Activated CD4-positive, alpha-beta T cell treated with anti-CD3 and anti-CD28 coated beads, Interleukin-2, Interleukin-6, amounts not matched to agents 100 ng/mL and 50 ng/mL, durations not matched to agents 16 hours and 8 hours (primary cell): ENCODE measurements at regions not wholly inside any gene's neighbourhood (a gene's known extent, or its start where the extent isn't known, plus 50 kb on each side); places are given as distances from the start of the nearest gene placed in this dataset.
"Not testable (repeated sequence)": the region's sequence is repeated elsewhere in the genome, so short reads cannot be mapped to it uniquely, and the experiment has no call there.

Experiments used
- DNase-seq: peaks from one replicate; pipeline ENCODE4 v3.0.0-alpha.2; 2020

DNA sequence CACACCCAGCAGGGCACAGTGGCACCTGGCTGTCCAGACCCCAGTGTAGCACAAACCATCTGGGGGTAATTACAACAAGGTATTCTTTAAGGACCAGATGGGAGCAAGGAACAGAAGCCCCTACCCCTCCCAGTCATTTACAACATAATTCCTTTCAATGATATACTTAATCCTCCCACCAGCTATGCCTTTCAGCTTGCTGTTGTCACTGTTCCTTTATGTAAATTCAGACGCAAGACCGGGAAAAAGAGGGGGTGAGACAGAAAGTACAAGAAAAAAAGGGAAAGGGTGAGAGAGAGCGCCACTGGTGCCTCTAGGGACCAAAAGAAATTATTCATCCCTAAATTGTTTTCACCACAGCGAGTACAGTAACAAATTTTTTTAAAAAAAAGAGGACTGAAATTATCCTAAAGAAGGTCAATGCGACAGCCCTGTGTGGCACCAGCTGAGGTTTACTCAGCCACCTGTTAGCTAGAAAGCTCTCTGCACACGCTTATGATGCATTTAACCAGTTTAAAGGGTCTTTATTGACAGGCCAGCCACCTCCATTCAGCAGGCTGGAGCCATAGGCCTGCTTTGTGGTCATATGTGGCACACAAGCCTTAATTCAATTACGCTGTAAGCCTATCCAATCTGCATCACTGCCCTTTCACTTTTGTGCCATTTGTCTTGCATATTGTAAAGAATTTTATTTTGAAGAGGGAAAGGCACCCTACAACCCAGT is 210.2 kb upstream of the ISL1 start:
- DNase-seq: no peak

DNA sequence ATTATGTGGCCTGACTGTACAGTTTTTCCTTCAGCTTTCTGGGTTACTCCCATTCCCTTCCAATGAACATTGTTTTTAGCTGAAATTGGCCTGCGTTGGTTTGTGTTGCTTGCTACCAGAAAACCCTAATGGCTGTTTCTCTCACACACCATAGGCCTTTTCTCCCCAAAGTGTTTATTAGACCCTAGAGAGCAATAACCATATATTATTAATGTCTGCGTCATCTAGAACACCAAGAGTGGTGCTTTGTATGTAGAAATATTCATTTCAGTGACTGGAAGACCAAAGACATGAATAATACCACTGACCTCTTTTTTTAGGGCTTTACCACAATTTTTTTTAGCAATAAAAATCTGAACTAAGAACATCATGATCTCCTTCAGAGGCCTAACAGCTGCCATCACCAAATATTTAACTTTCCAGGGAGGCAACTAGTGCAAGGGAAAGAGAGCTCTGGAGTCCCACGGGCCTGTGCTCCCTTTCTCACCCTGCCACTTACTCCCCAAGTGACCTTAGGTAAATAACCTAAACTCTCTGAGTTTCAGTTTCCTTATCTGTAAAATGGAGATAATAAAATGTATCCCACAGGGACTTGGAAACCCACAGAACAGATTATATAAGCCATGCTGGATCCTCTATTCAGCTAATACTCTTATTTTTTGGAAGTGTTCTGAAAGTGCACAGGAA is 201.9 kb upstream of the ISL1 start:
- DNase-seq: no peak

DNA sequence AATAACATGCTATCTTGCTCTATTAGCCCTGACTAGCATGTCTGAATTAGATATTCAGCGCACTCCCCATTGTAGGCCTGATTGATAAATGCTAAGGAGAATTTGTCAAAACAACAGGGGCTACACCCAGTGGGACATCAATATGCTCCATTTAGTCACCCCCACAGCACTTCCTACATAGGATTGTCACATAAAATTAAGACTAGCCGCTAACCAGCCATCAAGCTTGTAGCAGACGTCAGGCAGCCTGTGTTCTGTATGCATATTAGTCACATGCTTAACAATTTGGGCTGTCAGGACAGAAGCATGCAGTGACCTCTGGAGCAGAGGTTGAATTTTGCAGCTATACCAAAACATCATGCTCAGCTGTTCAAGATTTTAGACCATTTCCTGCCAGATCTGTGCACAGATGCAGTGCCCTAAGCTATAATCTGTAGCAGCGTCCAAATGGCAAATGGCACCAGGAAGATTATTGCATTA is 197.4 kb upstream of the ISL1 start:
- no peak for DNase-seq

DNA sequence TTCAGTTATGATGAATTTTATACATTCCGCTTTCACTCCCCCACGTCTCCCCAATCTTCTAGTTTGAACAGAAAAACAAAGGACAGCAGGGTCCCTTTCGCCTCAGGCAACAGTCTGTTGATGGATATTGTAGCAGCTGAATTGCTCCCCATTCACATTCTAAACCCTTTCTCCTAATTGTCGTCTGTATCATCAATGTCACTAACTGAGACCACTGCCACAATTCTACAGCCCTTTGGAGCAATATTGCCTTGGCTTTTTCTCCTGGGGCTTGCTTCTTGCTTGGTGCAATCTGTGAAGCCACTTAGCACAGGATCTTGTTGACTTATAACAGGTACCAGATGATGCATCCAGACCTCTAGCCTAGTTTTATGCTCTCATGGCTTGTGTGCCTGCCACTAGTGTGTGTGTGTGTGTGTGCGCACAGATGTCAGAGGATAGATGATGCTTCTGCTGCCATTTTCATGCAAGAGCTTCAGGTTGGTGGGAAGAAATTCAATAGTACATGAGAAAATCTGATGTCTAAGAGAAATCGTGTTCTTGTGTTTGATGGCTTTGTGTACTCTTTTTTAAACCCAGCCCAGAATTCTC is 195.2 kb upstream of the ISL1 start:
- DNase-seq: no peak

DNA sequence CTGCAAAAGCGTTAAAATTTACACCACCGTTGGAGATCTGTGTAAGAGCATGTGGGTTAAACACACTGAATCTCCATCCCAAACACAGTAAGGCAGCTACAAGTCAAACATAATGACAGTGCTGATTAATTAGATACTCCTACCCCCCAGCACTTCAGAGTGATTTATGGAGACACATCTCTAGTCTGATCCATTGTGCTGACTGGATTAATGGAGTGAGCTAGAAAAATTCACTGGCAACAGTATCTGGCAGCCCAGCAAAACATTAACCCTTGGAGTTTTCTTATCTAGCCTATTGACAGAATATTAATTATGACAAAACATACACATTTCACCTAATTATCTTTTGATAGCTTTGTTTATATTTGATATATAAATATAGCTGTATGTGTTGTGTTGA is 188.6 kb upstream of the ISL1 start:
- no peak for DNase-seq

DNA sequence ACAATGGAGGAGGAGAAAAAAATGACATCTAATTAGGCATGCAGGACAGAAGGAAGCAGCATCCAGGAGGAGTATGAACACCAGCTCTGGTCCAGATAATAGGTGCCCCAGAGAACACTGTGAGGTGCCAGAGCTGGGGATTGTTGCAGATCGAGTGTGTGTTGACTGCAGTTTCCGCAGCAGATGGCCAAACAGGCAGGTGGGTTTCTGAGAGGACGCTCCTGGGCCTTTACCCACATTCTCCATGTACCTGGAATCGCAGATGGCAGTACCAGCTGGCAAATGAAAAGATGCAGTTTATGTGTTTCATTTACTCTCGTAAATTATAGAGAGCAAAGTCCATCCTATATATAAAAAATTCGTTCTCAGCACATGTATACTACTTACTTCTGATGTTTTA is 182.2 kb upstream of the ISL1 start:
- DNase-seq: no peak

DNA sequence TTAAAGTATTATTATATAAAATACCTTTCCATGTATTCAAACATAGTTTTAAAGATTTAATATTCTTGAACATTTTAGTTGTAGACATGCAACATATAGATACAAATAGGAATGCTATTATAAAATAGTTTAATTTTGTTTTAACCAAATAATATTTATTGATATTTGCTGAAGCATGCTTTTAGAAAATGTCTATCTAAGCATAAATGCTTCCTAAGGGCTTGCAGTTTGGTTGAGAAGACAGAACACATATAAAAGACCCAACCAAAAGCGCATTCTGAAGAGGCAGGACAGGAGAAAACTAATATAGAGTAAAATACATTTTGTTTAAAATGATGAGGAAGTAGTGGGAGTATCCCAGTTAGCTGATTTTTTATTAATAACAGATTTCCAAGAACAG is 181.5 kb upstream of the ISL1 start:
- DNase-seq: no peak

DNA sequence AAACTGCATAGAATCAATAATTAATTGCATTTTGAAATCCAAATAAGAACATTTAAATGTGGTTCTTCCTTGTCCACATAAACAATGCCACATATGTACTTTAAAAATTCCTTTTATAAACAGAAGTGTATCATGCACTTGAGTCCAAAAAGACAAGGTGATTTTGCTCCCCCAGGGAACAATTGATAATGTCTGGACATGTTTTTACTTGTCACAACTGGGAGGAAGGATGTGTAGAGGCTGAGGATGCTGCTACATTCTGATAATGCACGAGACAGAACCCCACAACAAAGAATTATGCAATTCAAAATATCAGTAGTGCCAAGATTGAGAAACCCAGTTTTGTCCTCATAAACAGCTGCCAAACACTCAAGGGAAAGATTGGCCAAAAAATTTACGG is 181.1 kb upstream of the ISL1 start:
- DNase-seq: no peak

DNA sequence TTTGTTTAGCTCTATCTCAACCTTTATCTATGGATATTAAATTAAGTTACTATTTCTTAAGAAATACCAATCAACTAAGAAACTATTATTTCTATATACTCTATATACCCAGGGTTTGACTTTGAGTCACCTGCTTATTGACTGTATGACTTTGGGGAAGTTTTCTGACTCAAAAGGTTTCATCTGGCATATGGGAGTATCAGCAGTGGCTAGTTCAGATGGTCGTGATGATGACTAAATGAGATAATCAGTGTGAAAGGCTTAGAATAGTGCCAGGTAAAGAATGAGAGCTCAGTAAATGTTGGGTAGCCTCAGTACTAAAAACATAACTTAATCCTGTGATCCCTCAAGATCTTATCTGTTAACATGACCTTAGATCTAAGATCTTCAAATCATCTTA is 179.7 kb upstream of the ISL1 start:
- no peak for DNase-seq

DNA sequence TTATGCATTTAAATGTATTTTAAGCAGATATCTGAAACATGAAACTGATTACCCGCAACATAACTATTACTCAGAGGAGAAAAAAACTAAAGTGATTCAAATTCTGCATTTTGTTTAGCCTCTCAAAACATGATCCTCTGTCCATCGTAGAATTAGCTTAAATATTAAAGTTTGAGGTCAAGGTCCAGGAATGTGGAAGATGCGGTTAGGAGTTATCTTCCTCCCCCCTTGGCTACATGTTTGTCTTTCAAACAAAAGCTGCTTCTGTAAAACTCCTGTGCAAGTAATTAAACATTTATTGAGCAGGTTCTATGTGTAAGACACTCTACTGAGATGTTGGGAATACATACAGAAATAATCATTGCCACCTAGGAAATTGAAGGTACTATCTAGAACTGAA is 175.0 kb upstream of the ISL1 start:
- DNase-seq: no peak

DNA sequence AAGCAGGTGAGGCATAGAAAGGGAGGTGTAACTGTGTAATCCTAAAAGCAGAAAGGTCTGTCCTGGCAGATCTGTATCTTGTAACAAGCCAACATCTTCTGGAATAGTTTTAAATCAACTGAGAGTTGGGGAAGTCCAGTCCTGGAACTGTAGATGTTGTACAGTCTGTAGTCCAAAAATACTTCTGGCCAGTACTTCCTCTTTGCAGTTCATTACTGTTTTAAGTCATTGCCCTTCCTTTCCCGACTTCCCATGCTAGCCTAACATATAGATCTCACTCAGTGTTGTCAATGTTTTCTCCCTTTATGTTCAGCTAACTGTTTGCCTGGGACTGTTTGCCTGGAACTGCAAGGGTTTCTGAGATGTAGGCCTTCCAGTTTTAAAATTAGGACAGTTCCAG is 168.5 kb upstream of the ISL1 start:
- no peak for DNase-seq

DNA sequence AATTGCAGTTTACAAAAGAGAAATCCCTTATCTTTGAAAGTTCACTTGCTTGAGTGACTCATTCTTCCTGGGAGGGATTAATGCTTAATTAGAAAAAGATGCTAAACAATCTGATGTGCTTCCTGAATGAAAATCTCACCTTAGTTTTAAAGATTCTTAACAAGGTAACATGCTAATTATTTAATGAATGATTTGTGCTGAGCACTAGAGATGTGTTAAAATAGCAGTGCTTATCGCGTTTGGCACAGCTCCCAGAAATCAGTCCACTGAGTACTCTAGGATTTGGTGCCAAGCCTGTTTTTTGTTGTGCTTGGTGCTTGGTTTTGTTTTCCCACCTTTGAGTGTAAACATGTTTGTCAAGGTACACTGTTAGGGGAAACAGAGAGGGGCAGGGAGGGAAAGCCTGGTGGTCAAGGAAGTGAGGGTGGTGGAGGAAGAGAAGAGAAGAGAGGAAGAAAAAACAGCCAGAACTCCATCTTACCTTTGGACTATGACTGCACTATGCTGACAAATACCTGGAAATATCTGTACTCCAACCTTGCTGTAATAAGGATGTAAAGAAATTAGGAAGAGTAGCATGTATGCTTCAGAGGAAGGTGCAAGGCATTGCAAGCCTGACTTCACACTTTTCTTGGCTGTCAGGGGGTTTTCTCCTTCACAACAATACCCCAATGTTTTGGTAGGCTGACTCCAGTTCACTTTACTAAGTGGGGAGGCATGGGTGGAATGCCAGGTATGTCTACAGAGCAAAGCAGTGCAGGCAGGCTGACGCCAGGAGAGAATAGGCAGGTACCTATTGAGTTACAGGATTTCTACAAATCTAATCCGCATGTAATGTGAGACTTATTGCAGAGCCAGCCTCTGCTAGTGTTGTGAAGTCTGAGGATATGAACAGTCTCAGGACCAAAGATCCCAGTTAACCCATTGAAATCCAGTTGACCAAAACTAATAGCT is 157.2 kb upstream of the ISL1 start:
- DNase-seq: no peak

DNA sequence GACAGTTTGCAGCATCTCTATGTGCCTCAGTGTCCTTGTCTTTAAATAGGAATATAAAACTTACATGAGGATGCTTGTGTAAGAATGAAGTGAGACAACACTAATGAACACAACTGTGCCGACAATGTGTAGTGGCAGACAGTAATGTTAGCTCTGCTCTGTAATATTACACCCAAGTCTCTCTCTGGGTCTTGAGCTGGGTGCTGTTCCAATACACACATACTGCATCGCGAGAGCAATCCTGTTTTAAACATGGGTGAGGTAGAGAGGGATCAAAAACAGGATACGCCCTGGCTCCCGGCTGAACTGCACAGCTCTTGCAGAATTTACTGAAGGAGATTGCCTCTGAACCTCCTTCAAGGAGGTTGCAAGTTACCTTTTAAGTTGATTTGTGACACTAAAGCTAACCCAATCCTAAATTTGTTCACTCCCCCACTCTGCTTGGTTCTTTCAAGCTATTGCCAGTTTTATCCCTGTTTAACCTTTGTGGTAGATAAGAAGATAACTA is 155.2 kb upstream of the ISL1 start:
- no peak for DNase-seq

DNA sequence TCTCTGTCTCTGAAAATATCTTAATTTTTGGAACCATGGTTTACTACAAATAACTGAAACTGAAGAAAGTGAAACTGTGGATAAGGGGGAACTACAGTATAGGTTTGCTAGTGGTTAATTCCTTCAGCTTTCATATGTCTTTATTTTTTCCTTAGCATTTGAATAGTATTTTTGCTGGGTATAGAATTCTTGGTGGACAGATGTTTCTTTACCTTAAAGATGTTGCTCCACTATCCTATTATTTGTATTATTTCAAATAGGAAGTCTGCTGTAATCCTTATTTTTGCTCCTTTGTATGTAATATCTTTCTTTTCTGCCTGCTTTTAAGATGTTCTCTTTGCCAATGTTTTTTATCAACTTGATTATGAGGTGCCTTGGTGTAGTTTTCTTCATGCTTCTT is 152.9 kb upstream of the ISL1 start:
- no peak for DNase-seq

DNA sequence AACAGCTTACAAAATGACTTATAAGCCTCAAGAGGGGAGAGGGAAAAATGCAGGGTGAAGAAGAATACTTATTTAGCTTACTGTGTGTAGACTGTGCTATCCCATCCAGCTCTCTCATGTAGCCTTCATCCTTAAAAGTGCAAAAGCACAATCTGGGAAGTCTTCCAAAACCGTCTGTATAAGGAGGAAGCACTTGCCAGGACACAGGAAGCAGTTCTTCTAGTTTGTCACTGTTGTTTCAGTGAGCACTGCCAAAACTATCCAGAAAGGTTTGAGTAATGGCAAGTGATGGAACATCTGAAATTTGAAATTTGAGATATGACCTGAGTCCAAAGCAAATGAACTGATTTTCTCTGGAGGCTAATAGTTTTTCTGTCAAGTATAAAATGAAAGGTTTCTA is 140.8 kb upstream of the ISL1 start:
- DNase-seq: no peak

DNA sequence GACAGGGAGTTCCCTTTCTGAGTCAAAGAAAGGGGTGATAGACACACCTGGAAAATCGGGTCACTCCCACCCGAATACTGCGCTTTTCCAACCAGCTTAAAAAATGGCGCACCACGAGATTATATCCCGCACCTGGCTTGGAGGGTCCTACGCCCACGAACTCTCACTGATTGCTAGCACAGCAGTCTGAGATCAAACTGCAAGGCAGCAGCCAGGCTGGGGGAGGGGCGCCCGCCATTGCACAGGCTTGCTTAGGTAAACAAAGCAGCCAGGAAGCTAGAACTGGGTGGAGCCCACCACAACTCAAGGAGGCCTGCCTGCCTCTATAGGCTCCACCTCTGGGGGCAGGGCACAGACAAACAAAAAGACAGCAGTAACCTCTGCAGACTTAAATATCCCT is 132.3 kb upstream of the ISL1 start:
- DNase-seq: not testable (repeated sequence)

DNA sequence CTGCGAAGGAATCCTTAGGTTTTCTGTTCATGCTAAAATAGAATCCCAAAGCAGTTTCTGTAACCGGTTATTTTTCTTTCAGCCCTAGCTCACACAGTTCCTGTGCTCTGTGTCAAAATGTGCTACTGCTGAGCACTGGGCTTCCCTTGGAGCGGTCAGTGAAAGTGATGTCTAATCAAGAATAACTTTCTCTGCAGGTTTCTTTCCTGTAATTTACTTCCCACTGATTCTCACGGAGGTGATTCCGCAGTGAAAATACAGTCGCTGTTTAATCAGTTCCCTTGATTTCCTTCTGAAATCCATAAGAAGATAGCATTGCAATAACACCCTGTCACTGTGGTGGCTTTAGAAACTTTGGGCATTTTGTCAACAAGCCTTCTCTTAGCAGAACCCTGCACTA is 112.0 kb upstream of the ISL1 start:
- no peak for DNase-seq

DNA sequence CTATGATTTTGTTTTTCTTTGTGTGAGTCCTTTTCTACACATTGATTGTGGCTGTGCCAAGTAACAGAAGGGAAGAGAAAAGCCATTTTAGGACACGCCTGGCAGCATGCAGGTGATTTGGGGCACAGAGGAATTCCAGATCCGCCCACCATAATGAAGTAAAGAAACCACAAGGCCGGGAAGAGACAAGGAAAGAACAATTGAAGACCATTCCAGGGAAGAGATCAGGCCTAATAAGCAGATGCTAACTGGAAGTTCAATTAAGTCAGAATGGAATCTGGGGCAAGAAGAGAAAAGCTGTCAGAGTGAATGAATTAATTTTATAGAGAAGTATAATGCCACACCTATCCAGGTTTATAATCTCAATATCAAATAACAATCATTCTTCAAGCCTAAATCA is 110.2 kb upstream of the ISL1 start:
- DNase-seq: no peak

DNA sequence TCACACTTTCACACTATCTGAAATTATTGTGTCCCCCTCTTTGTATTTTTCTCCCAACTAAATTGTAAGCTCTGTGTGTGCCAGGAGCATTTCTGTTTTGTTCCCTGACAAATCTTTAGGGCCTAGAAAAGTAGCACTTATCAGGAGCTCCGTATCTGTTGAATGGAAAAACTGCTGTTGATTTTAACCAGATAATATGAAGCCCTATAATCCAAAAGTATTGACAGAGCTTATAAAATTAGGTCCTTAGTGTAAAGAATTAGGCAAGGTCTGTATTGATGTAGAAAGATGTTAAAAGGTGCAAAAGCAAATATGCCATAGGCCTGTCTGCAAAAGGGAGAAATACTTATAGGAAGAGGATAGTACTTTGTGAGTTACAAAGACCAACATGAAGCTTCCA is 109.4 kb upstream of the ISL1 start:
- DNase-seq: no peak

DNA sequence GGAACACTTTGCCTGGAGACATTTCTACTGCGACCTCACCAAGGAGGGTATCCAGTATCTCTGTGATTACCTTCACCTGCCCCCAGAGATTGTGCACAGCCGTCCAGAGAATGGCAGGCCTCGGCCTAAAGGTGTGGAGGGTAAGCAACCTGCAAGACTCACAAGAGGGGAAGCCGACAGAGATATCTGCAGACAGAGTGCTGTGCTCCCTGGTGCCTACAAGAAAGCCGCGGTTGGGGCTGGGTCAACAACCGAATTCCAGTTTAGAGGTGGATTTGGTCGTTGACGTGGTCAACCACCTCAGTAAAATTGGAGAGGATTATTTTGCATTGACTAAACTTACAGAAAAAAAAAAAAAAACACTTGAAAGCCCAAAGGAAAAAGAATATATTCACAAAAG is 107.8 kb upstream of the ISL1 start:
- no peak for DNase-seq

DNA sequence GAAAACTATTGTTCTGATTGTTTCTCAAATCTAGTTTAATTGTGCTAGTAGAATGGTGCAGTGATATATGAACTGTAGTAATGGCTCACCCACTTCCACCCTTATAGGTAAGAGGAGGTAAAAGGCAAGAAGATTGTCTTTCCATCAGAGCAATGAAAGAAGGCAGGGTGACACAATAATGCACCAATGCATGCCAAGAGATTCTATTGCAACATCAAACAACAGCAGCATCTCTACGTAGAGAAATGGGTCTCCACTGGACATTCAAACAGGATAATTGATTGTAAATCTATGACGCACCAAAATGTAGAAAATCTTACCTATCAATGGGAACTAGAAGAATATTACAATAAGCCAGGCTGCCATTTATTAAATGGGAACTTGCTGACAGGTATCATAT is 107.0 kb upstream of the ISL1 start:
- DNase-seq: no peak

DNA sequence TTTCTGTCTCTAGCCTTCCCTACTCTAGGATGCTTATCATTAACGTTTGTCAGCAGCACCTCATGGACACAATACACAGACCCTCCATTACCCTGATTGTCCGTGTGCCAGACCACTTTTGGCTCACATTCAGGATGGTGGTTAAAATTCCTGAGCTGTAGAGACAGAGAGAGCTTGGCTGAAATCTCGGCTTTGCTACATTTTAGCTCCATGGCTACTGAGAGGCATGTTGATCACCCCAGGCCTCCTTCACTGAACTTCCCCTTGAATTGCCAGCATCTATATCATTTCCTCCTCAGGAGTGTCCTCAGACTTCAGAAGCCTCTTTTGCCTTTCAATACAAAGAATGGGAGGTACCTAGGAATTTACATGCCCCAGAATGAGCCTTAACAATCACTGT is 104.7 kb upstream of the ISL1 start:
- DNase-seq: no peak
